ENCODE measurements at regions not wholly inside any gene's neighbourhood (a gene's known extent, or its start where the extent isn't known, plus 50 kb on each side); places are given as distances from the start of the nearest gene placed in this dataset.

DNA sequence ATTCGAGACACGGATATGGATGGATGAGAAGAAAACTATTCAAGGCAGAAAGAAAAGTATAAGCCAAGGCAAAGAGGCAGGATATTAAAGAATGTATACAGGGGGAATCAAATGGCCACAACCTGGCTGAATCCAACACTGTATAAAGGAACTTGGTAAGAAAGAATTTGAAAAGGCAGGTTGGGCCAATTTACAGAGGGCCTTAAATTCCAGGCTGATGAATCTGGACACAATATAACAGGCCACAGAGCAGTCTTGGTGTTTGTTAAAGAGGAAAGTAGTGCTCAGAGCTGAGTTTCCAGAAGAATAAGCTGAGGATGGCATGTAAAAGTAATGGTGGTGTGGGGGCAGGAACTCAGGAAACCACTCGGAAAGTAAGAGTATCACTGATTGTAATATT is 72.3 kb upstream of the POU2AF2 start:
- no peaks in the 10 kb centered on the region for H3K9me3 ChIP-seq
- WGBS = 96% methylated on average over 3 of the region's 3 CpGs
- no peak overlapping the region for H3K4me3 ChIP-seq
- H3K27ac ChIP-seq = no peak overlapping the region
- no peak for DNase-seq (ENCODE audit: low spot score)
- no peaks in the 10 kb centered on the region for H3K27me3 ChIP-seq (replicated peaks; ENCODE audit: insufficient read depth)
- no peak for TF ChIP-seq POLR2A (IDR thresholded peaks at IDR 0.05)
- TF ChIP-seq, protein P1, sequence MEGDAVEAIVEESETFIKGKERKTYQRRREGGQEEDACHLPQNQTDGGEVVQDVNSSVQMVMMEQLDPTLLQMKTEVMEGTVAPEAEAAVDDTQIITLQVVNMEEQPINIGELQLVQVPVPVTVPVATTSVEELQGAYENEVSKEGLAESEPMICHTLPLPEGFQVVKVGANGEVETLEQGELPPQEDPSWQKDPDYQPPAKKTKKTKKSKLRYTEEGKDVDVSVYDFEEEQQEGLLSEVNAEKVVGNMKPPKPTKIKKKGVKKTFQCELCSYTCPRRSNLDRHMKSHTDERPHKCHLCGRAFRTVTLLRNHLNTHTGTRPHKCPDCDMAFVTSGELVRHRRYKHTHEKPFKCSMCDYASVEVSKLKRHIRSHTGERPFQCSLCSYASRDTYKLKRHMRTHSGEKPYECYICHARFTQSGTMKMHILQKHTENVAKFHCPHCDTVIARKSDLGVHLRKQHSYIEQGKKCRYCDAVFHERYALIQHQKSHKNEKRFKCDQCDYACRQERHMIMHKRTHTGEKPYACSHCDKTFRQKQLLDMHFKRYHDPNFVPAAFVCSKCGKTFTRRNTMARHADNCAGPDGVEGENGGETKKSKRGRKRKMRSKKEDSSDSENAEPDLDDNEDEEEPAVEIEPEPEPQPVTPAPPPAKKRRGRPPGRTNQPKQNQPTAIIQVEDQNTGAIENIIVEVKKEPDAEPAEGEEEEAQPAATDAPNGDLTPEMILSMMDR (IDR thresholded peaks at IDR 0.05) = no peak
- no peak for TF ChIP-seq POLR2AphosphoS5 (IDR thresholded peaks at IDR 0.05)
- intact Hi-C loops (cut with DNase I) = no loop called here
- H3K4me1 ChIP-seq (replicated peaks) = no peaks in the 10 kb centered on the region
- no peaks in the 10 kb centered on the region for H3K36me3 ChIP-seq

DNA sequence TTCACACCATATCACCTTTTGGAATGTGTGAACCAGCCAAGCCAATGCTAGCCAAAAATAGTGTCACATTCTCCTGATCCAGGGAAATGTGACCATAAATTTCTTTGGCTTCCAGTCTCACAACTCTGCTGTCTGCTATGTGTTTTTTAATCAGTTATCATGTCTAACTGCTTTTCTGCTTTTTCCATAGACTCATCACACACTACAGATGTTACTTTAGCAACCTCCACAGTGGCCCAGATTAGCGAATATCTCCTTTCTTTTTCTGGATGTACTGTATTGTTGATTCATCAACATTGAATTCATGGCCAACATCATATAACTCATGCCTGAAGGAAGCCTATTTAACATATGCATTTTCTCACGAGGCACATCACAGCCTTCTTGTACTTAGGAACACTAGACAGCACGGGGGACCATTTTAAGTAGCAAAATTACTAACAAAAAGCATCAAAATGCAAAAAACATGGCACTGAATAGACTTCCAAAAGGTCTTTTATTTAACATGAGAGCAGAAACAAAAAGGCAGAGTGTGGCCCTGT is 73.1 kb upstream of the POU2AF2 start:
- WGBS = 85% methylated on average over 3 of the region's 3 CpGs
- H3K36me3 ChIP-seq = no peaks in the 10 kb centered on the region
- H3K27ac ChIP-seq = no peak overlapping the region
- DNase-seq (ENCODE audit: low spot score) = no peak
- H3K9me3 ChIP-seq = no peaks in the 10 kb centered on the region
- no peaks in the 10 kb centered on the region for H3K27me3 ChIP-seq (replicated peaks; ENCODE audit: insufficient read depth)
- intact Hi-C loops (cut with DNase I) = no loop called here
- H3K4me3 ChIP-seq = no peak overlapping the region
- H3K4me1 ChIP-seq (replicated peaks) = no peaks in the 10 kb centered on the region
- TF ChIP-seq POLR2AphosphoS5 (IDR thresholded peaks at IDR 0.05) (no peak), POLR2A (IDR thresholded peaks at IDR 0.05) (no peak)
- TF ChIP-seq, protein P1 (IDR thresholded peaks at IDR 0.05) = no peak

DNA sequence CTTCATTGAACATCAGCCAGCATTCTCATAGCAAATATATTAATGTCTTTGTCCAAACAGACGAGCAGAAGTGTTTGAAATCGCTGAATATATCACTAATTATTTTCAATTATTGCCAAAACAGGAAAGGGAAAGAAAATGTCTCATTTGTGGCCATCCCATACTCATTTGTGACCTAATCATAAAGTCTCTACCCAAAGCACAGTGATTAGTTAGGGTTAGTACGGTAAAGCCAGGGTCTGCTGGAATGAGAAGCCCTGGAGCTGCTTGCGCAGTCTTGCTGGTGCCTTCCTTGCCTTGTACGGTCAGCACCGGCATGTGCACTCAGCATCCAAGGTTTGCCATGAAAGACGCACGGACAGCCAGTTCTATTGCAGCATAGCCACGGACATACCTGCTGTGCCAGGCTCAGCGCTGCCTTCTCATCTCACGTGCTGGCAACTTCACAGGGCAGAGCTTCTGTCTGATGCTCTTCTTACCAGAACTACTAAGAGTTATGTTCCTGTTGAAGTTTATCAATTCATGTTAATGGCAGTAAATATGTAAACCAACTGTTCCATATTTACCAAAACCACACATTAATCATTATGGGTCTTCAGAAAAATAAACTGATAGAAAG is 74.7 kb upstream of the POU2AF2 start:
- DNase-seq (ENCODE audit: low spot score) = no peak

DNA sequence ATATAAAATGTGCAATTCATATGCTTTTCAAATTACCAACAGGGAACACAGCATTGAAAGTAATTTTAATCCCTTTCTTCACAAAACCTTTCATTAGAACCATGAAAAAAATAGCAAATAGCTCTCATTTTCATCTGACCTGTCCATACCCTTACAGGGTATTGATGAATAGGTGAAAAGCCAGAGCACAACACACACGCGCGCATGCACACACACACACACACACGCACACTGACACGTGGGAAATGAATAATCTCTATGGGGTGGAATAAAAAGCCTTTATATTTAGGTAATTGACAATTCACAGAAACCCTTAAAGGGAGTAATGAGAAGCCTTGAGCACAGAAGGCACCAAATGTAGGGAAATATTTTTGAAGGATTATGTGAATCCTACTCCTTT is 76.2 kb upstream of the POU2AF2 start:
- Histone ChIP-seq H3K27ac (no peak overlapping the region), H3K27me3 (replicated peaks; ENCODE audit: insufficient read depth) (no peaks in the 10 kb centered on the region), H3K36me3 (no peaks in the 10 kb centered on the region), H3K4me1 (replicated peaks) (no peaks in the 10 kb centered on the region), H3K4me3 (no peak overlapping the region), H3K9me3 (no peaks in the 10 kb centered on the region)
- TF ChIP-seq, protein P1 (IDR thresholded peaks at IDR 0.05) = no peak
- TF ChIP-seq POLR2AphosphoS5 (IDR thresholded peaks at IDR 0.05) = no peak
- no peak for TF ChIP-seq POLR2A (IDR thresholded peaks at IDR 0.05)
- intact Hi-C loops (cut with DNase I) = no loop called here
- DNase-seq (ENCODE audit: low spot score) = no peak
- WGBS = 89% methylated on average over 5 of the region's 5 CpGs

More for the DNA sequence above, 74.7 kb upstream of the POU2AF2 start:
- Histone ChIP-seq H3K9me3 (no peaks in the 10 kb centered on the region), H3K27me3 (replicated peaks; ENCODE audit: insufficient read depth) (no peaks in the 10 kb centered on the region), H3K4me1 (replicated peaks) (no peaks in the 10 kb centered on the region), H3K4me3 (no peak overlapping the region), H3K27ac (no peak overlapping the region), H3K36me3 (no peaks in the 10 kb centered on the region)
- intact Hi-C loops (cut with DNase I) = no loop called here
- 93% methylated on average over 11 of the region's 11 CpGs for WGBS
- TF ChIP-seq, protein P1 (IDR thresholded peaks at IDR 0.05) = no peak
- TF ChIP-seq POLR2A (IDR thresholded peaks at IDR 0.05) = no peak
- TF ChIP-seq POLR2AphosphoS5 (IDR thresholded peaks at IDR 0.05) = no peak

DNA sequence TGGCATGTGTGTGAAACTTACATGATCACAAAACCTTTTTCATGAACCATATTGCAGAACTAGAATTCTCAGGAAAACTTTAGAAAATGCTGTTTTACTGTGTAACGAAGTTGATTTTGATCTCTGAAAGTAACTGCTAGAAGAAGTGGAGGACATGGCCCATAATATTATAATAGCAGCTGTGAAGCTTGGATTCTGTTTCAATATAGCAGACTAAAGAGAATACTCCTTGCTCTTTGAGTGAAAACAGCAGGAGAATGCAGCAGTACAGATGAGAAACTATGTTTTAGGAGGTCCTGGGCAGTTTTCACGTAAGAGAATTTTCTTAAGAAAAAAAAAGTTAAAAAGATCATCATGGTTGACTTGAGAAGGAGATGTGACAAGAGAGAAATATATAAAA is 76.7 kb upstream of the POU2AF2 start:
- H3K27me3 ChIP-seq (replicated peaks; ENCODE audit: insufficient read depth) = no peaks in the 10 kb centered on the region
- no peak for DNase-seq (ENCODE audit: low spot score)
- no peak overlapping the region for H3K4me3 ChIP-seq
- H3K4me1 ChIP-seq (replicated peaks) = no peaks in the 10 kb centered on the region
- no peaks in the 10 kb centered on the region for H3K9me3 ChIP-seq
- no peak overlapping the region for H3K27ac ChIP-seq
- TF ChIP-seq, protein P1 (IDR thresholded peaks at IDR 0.05) = no peak
- TF ChIP-seq POLR2AphosphoS5 (IDR thresholded peaks at IDR 0.05) (no peak), POLR2A (IDR thresholded peaks at IDR 0.05) (no peak)
- H3K36me3 ChIP-seq = no peaks in the 10 kb centered on the region
- intact Hi-C loops (cut with DNase I) = no loop called here
- WGBS = 78% methylated on average over 2 of the region's 2 CpGs
